Activated T-helper 9 cell treated with anti-CD3 and anti-CD28 coated beads, Interleukin-2, amount 50 U/mL, for 16 hours (primary cell): ENCODE measurements at regions not wholly inside any gene's neighbourhood (a gene's known extent, or its start where the extent isn't known, plus 50 kb on each side); places are given as distances from the start of the nearest gene placed in this dataset.

Source experiments
- DNase-seq: peaks from one replicate; pipeline ENCODE4 v3.0.0-alpha.2; 2020; ENCODE audit warnings: low read depth

DNA sequence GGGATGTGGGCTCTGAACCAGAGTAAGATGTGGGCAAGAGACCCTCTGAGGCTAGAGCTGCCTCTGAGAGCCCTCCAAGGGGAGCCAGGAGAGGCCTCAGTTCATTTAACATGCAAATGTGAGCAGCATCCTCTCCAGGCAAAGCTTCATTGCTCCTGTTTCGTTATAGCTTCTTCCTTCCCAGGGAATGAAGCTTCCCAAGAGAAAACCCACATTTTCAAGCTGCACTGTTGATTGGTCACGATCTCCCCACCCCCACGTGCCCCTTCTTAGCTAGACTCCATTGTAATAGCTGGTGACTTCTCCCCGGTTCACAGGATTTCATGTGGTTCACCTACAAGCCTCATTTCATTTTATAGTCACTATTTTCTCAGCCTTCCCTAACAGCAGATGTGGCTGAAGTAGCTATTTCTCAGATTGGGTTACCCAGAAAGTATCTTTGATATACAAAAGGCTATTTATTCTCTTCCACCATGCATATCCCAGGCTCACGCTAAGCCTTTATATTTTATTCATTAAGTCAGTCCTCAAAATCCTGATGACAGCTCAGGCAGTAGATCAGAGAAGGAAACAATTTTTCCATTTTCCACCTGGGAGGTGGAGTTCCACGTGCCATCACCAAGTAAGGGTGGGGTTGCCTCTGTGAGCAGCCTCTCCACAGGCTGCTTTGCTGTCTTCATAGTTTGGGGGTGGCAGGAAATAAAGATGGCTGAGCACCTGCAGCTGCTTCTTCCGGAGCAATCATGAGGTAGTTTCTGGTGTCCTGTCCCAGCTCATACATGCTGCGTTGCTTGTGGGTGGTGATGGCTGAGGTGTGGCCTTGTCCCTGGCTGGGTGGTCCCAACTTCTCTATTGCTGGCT lies 178.3 kb upstream of the RAB4A start:
- no peak for DNase-seq

DNA sequence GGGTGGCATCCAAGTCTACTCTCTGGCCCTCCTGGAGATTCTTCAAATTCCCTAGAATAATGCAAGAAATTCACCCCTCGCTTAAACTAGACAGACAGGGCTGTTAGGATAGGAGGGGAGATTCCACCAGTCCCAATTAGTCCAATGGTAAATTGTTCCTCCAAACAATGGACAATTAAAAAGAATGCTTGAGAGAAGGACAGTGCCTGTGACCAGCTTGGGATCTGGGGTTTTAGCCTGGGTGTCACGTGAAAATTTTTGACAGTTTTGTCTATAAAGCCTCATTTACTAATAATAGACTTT lies 177.7 kb upstream of the RAB4A start:
- DNase-seq, result no peak

DNA sequence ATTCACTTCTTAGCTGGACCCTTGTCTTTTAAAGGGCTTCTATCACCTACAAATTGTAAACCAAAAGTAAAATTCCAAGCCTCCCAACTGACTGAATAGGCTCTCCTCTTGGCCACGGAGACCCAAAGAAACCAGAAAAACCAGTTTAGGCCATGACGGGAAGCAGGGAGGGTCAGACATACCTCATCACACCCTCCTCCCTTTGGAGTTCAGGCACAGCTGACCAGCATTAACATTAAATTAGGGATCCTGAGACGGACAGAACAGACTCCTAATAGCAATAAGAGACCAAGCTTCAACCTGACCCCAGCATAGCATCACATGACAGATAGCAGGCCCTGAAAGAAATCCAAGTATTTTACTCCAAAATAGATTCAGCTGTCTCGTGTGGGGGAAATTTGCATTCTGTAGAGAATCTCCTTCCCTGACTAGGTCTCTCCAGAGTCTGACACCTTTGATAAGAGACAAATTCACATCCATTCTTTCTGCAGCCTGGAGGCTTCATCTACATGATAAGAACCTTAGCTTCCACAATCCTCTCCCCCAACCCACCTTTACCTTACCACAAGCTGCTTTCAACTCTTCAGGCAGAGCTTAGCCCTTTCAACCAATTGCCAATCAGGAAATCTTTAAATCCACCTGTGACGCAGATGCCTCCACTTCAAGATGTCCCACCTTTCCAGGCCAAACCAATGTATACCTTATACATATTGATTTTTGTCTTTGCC lies 177.1 kb upstream of the RAB4A start:
- no peak for DNase-seq

DNA sequence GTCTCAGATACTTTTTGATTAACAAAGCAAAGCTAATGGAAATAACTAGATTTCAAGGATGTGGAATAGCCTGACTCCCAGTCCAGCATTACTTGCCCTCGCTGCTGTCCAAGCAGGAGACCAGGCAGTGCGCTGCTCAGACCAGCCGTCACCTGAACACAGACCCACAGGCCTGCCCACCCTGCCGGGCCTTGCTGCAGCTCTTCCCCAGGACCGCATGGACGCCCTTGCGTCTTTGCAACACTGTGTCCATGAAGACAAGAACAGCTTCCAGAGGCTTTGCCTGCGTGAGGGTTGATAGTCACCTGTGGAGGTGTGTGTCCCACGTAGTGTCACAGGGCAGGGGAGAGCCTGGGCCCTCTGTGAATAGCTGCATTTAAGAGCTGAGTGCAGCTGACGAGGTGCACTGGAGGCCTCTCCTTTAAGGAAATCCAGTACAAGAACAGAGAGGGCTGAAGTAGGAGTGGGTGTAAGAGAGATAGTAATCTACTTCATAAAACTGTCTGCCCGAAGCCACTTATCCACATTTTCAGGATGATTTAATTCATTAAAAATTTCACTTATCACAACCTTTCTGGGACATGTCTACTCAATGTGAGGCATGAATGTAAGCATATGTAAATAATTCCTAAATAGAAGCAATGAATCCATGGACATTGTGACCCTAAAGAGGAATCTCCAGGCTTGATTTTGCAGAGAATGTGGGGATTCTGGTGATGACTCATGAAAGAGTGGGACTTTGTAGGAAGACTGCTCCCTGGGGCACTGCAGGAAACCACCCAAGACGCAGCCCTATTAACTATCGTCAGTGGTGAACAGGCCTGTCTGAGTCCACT lies 176.2 kb upstream of the RAB4A start:
- DNase-seq, result no peak

DNA sequence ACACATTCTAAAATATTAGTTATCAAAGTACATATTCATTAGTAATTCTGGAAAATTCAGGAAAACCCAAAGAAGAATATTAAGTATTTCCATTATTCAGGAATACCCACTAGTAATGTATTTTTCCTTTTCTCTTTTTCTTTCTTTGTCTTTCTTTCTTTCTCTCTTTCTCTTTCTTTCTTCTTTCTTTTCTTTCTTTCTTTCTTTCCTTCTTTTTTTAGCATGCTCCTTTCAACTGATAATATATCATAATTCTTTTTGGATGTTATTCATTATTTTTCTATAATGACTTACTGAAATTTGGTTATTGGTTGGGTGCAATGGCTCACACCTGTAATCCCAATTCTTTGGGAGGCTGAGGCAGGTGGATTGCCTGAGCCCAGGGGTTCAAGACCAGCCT lies 175.6 kb upstream of the RAB4A start:
- DNase-seq, result no peak

DNA sequence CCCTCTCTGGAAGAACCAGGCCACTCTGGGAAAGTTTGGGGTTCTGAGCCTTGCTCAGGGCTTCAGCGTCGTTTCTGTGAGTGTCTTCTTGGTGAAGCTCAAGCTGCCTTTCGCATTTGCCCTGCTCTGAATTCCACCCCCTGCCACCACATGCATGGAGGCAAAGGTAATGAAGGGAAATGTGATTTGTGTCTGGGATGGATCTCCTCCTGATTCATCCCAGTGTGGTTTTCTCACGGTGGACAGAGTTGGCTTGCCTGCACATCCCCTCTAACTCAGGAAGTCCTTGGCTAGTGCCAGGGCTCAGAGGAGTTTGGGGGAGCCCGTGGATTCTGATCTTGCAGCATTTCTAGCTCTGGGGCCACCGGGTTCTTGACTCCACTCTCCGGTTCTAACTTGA lies 173.6 kb upstream of the RAB4A start:
- DNase-seq, result no peak

DNA sequence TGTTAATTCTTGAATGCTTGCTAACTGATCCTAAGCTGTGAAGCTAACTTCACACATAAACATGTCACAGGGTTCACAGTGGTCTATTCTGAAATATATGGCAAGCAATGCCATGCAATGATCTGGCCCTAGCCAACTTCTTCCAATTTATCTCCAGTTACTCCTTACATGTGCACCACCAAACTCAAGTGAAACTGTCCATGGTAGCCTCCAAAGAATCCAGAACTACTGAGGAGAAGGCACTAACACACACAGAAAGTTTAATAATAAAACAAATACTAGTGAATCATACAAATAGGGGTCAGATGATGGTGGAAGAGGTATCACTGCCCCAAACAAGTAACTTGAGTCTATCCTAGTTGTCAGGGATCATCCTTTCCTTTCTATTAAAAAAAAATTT lies 172.6 kb upstream of the RAB4A start:
- no peak for DNase-seq

DNA sequence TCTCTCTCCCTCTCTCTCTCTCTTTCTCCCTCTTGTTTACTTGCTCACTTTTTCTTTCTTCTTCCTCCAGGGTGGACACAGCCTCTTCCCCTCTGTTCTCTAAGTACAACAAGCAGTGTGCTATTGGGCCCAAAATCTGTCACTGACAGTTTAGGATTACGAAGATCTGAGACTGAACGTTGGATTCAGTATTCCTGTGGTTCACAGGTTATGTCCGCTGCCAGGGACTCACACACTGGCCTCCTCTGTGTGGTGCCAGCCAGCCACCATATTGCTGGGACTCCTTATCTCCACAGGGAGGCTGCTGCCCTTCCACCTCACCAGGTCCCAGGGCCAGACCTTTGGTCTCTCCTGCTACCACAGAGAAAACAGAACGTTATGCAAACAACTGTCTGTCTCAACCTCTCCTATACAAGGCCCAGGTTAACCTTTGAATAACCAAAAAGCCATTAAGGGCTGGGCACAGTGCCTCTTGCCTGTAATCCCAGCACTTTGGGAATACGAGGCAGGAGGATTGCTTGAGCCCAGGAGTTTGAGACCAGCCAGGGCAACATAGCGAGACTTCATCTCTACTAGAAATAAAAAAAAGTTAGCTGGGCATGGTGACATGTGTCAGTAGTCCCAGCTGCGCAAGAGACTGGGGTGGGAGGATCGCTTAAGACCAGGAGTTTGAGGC lies 171.9 kb upstream of the RAB4A start:
- no peak for DNase-seq

DNA sequence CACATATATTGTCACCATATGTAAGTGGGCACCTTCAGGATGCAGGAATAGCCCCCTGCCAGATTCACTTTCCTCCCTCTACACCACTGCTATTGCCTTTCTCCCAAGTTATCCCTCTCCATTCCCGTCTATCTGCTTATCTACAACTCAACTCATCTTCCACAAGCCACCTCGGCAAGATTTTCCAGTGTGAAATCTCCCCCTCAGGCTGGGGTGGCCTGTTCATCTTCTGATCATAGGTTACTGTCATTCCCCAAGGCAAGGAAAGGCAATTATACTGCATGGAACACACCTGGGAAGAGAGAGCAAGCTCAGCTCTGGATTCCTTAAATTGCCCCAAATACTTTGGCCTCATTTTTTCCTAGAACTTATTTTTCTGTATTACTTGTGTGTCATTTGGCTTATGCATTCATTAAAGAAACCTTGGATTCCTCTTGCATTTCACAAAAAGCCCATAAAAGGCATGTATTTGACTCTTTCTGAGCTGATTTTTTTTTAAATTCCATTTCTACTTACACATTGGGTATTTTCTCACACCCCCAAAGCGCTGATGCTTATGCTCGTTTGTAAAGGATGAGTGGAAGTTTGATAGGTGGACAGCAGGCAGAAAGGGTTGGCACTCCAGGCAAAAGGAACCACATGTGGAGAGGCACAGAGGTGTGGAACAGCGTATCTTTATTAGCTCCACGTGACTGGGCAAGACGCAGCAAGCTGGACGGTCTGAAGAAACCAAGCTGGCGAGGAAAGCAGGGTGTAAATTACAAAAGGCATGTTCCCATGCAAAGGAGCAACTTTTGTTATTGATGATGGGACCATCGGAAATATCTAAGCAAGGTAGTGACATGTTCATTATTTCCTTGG lies 169.7 kb upstream of the RAB4A start:
- DNase-seq, result no peak

DNA sequence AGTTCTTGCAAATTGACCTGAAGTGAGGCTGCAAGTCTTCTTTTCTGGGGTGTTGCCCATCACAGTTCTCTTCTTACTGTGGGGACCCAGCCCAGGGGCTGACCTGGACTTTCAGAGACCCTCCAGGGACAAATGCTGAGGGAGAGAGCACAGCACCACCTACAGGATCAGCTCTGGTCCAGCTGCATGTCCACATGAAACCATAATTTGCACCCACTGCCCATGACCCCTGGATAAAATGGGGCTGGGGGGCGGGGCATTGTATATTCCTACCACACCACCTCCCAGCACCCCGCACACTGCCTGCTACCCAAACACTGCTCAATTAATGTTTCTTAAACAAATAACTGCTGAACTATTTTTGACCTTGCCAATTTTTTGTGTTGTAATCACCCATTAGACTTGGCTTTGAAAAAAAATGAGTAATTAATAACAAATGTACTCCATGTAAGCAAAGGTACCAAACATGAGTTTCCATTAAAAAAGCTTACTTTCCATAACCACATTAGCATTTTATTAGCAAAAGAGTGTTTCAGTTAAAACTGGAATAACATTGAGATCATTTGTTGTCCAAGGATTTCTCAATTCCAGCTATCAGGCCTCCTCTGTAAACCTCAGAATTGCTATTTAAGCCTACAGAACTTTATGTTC lies 168.0 kb upstream of the RAB4A start:
- DNase-seq, result no peak

DNA sequence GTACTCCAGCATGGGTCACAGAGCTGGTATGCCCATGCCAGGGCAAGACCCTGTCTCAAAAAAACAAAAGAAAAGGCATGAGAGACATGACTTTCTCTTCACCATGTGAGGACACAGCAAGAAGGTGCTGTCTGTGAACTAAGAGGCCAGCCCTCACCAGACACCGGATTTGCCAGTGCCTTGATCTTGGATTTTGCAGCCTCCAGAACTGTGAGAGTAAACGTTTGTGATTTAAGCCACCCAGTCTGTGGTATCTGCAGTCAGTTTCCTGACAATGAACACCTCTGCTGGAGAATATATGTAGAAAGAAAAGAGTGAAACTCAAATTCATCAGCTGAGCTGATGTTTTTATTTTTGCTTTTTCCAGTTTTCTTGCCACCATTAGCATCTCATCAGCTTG lies 166.3 kb upstream of the RAB4A start:
- no peak for DNase-seq

DNA sequence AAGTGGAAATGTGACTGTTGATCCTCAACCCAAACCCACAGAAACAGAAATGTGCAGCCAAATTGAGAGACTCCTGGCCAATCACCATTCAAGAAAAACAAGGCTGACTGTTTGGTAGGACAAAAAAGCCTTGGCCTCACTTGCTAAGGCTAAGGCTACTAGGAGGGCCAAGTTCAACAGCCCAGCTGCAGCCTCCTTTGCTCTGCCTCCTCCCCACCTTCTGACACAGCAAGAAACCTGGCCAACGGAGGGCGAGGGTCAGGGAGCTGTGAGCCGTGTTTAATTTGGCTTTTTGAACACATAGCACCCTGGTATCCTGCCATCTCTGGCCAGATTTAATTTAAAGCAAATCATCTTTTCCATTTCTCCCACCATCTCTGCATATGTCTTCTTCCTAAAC lies 165.8 kb upstream of the RAB4A start:
- DNase-seq, result no peak

DNA sequence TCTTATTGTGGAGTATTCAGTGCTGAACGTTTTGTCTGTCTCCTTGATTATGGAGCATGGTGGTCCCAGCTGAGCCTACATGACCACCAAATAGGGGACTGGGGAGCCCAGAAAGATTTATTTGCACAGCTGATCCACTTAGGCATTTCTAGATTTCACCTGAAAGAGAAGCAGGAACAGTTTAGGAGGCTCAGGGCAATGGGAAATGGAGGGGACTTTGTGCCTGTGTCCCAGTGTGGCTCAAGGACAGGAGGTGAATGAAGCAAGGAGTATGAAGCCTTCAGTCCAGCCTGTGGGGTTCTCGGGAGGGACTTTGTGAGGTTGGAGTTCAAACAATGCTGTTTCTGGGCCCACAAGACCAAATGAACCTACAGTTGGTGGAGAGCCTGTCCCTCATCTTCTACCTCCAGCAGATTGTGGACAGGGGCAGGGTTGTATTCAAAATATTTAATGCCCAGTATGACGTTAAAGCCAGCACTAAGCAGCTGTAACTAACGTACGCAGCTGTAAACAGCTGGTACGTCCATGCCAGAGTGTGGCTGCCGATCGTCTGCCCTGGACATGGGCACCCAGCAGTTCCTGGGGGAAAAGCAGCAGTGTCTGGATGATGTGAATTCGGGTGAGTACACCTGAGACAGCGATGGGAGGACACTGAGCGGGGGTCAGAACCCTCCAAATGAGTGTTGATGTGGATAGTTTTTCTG lies 164.9 kb upstream of the RAB4A start:
- DNase-seq, result no peak

DNA sequence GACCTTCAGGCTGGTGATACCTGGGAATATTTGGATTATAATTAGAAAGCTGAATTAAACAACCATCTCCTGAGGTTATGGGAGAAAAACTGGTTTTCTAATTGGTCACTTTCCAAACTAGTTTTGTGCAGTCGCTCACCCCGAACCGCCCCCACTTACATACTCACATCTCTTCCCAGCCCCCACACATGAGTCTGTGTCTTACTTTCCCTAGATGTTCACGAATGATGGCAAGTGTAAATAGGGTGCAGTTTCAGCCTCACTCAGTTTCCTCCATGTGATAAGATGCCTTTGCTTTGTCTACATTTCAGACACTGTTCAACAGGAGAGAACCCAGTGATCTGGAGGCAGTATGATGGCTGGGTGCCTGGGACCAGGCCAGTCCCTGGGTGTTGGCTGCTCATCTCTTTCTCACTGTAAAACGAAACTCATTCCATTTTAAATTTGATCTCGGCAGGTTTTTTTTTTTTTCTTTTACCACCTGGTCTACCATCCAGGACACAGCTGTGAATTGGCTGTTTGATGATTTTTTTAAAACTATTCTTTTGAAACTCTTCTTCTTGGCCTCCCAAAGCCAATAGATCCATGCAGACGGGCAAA lies 164.3 kb upstream of the RAB4A start:
- DNase-seq, result no peak

DNA sequence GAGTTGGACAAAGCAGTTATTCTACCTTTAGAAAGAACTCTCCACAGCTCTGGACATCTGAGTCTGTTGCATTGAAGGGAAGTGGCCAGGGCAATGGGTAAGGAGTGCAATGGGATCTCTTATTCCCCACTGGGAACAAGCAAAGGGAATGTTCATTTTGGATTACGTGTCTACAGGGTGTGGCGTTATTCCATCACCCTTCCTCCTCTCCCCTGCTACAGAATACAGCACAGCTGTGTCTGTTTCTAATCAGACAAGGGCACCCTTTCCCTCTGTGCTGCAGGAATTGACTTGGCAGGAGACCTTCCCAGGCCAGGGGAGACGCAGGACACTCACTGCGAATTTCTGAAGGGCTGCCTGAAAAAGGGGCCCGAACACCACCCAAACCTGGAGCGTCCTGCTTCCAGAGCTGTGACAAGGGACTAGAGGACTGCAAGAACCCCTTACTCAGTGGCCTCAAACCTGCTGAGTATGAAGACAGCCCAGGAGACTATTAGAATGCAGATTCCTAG lies 163.6 kb upstream of the RAB4A start:
- DNase-seq, result no peak

DNA sequence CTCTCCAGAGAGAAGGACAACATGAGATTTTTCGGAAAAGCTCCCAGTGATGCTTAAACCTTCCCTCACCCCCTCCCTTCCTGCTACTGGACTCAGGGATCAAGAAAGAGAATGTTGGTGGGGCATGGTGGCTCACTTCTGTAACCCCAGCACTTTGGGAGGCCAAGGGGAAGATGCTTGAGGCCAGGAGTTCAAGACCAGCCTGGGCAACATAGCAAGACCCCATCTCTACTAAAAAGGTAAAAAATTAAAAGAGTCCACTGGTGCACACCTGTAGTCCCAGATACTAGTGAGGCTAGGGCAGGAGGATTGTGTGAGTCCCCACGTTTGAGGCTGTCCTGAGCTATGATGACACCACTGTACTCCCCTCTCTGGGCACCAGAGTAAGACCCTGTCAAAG lies 162.9 kb upstream of the RAB4A start:
- no peak for DNase-seq

DNA sequence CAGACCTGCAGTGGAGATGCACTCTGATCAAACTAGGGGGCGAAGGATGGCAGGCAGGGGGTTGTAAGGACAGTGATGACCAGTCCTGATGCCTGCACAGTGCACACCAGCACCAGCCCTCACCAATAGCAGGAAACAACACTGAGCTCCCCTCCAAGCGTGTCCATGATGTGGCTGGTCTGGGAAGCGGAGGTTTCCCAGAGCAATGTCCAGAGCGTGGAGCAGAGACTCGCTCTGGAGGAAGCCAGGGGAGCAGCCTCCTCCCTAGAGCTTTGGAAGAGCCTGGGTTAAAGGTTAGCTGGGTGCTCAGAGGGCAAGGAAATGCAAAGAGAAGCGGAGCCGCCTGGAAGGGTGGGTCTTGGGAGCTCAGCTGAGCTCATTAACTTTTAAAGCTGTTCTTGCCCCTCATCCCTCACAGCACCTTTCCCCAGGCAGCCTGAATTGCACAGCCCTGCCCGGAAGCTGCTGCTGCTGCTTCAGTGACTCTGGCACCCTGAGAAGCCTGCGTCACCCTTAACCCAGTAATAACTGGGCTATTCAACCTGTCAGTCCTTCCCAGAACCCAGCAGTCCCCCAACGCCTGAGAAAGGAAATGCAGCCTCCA lies 162.2 kb upstream of the RAB4A start:
- no peak for DNase-seq

DNA sequence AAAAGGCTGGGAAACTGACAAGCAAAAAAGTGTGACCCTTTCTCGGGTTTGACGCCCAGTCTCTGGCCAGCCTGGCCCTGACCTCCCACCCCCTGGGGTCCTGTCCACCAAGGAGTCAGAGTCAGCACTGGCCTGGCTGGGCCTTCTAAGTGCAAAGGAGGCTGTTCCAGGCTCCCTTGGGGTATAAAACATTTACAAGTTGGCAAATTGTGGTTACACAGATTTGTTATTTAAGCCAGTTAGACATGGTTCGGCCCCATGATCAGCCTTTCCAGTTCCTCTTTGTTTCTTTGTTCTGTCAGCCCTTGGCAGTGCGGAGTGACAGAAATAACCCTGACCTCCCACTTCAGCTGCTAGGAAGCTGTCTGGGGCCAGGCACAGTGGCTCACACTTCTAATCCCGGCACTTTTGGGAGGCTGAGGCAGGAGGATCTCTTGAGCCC lies 161.6 kb upstream of the RAB4A start:
- no peak for DNase-seq

DNA sequence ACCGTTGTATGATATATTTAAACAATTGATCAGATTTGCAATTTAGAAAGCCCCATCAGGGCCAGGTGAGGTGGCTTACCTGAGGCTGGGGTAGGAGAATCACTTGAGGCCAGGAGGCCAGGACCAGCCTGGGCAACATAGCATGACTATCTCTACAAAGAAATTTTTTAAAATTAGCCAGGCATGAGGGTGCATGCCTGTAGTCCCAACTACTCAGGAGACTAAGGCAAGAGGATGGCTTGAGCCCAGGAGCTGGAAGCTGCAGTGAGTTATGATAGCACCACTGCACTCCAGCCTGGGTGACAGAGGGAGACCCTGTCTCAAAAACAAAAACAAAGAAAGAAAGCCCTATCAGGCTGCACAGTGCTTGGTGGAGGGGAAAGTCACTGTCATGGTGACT lies 159.9 kb upstream of the RAB4A start:
- no peak for DNase-seq
